GM12892 (cell line): ENCODE measurements at regions not wholly inside any gene's neighbourhood (a gene's known extent, or its start where the extent isn't known, plus 50 kb on each side); places are given as distances from the start of the nearest gene placed in this dataset.

Experiments used
- DNase-seq: peaks from one replicate; pipeline ENCODE4 v3.0.0; 2011; ENCODE audit not compliant: insufficient read length
- FAIRE-seq: peaks from 2 replicates; lab custom pipeline; 2011; peaks lifted over from hg19 to GRCh38; lab: Jason Lieb, UNC
- POLR2A ChIP-seq: IDR thresholded peaks from 2 replicates; pipeline ENCODE4 v1.6.1; 2011; ENCODE audit warnings: low read depth, low read length, control low read depth
- POLR2AphosphoS5 ChIP-seq: IDR thresholded peaks from 2 replicates; pipeline ENCODE4 v1.6.1; 2011; ENCODE audit warnings: low read depth, low read length, control low read depth
- TAF1 ChIP-seq: IDR thresholded peaks from 2 replicates; pipeline ENCODE4 v1.6.1; 2011; ENCODE audit warnings: low read depth, mild to moderate bottlenecking, control low read depth, low read length, borderline replicate concordance

GRCh38 chr4:22921936-22922335 is 229.2 kb downstream of the GBA3 start:
- TF ChIP-seq POLR2A: no peak
- no peak for TF ChIP-seq TAF1
- TF ChIP-seq POLR2AphosphoS5: no peak
- FAIRE-seq: no peak

GRCh38 chr4:22911285-22911684 is 218.5 kb downstream of the GBA3 start:
- DNase-seq: no peak
- FAIRE-seq: no peak
- TF ChIP-seq POLR2A: no peak
- no peak for TF ChIP-seq TAF1
- no peak for TF ChIP-seq POLR2AphosphoS5

More at GRCh38 chr4:22921936-22922335, 229.2 kb downstream of the GBA3 start:
- DNase-seq: no peak

GRCh38 chr4:22910200-22910599 is 217.5 kb downstream of the GBA3 start:
- DNase-seq: no peak
- no peak for FAIRE-seq
- no peak for TF ChIP-seq POLR2A
- no peak for TF ChIP-seq POLR2AphosphoS5

- no peak for TF ChIP-seq POLR2A
- no peak for TF ChIP-seq TAF1
- TF ChIP-seq POLR2AphosphoS5: no peak
- no peak for FAIRE-seq
- no peak for DNase-seq
Observed at GRCh38 chr4:22906045-22906444, 213.3 kb downstream of the GBA3 start.

GRCh38 chr4:22903913-22904312 is 211.2 kb downstream of the GBA3 start:
- no peak for FAIRE-seq
- no peak for TF ChIP-seq POLR2AphosphoS5
- no peak for TF ChIP-seq TAF1
- no peak for TF ChIP-seq POLR2A
- DNase-seq: no peak

- TF ChIP-seq POLR2AphosphoS5 (no peak), TAF1 (no peak), POLR2A (no peak)
- DNase-seq: no peak
- FAIRE-seq: no peak
Observed at GRCh38 chr4:22901631-22902030, 208.9 kb downstream of the GBA3 start.

- TF ChIP-seq POLR2AphosphoS5: no peak
- no peak for TF ChIP-seq TAF1
- no peak for TF ChIP-seq POLR2A
- no peak for FAIRE-seq
- no peak for DNase-seq
Observed at GRCh38 chr4:22900876-22901275, 208.1 kb downstream of the GBA3 start.

- DNase-seq: no peak
- FAIRE-seq: no peak
- TF ChIP-seq POLR2AphosphoS5 (no peak), POLR2A (no peak), TAF1 (no peak)
Observed at GRCh38 chr4:22897520-22898108, 204.9 kb downstream of the GBA3 start.

GRCh38 chr4:22895482-22895881 is 202.7 kb downstream of the GBA3 start:
- no peak for FAIRE-seq
- TF ChIP-seq TAF1 (no peak), POLR2A (no peak), POLR2AphosphoS5 (no peak)
- DNase-seq: no peak

GRCh38 chr4:22884157-22884556 is 191.4 kb downstream of the GBA3 start:
- no peak for DNase-seq
- FAIRE-seq: no peak
- no peak for TF ChIP-seq POLR2AphosphoS5
- no peak for TF ChIP-seq POLR2A
- TF ChIP-seq TAF1: no peak

GRCh38 chr4:22881411-22881810 is 188.7 kb downstream of the GBA3 start:
- FAIRE-seq (no peak), DNase-seq (no peak)
- no peak for TF ChIP-seq POLR2AphosphoS5
- TF ChIP-seq TAF1: no peak
- no peak for TF ChIP-seq POLR2A

- FAIRE-seq (no peak), DNase-seq (no peak)
- TF ChIP-seq POLR2AphosphoS5 (no peak), TAF1 (no peak), POLR2A (no peak)
Observed at GRCh38 chr4:22877486-22878052, 184.8 kb downstream of the GBA3 start.
